ENCODE measurements at regions not wholly inside any gene's neighbourhood (a gene's known extent, or its start where the extent isn't known, plus 50 kb on each side); places are given as distances from the start of the nearest gene placed in this dataset.

DNA sequence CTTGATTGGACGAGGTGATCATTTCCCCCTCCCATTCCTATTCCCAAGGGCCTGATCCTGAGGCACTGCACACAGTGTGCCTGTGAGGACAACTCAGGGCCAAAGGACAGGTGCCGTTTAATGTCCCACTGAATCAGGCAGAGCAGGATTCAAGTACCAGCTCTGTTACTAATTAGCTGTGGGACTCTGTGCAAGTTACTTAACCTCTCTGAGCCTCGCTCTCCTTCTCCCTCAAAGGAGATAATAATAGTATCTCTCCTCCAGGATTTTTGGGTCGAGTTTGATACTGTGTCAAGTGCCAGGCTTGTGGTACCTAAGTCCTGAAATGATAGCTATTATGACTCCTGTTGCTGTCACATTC lies 86.8 kb upstream of the NKD1 start:
- DNase-seq (no peak), ATAC-seq (no peak)
- Histone ChIP-seq H3K27me3 (peaks cover 0 to 90% (median 26%) of the 10 kb centered on the region in 9 donors), H3K27ac (no peak overlapping the region), H3K36me3 (no peaks in the 10 kb centered on the region), H3K4me1 (no peaks in the 10 kb centered on the region), H3K9me3 (no peaks in the 10 kb centered on the region), H3K4me3 (no peak overlapping the region)
- no peak for TF ChIP-seq POLR2A (IDR thresholded peaks at IDR 0.05)
- TF ChIP-seq, protein P1, sequence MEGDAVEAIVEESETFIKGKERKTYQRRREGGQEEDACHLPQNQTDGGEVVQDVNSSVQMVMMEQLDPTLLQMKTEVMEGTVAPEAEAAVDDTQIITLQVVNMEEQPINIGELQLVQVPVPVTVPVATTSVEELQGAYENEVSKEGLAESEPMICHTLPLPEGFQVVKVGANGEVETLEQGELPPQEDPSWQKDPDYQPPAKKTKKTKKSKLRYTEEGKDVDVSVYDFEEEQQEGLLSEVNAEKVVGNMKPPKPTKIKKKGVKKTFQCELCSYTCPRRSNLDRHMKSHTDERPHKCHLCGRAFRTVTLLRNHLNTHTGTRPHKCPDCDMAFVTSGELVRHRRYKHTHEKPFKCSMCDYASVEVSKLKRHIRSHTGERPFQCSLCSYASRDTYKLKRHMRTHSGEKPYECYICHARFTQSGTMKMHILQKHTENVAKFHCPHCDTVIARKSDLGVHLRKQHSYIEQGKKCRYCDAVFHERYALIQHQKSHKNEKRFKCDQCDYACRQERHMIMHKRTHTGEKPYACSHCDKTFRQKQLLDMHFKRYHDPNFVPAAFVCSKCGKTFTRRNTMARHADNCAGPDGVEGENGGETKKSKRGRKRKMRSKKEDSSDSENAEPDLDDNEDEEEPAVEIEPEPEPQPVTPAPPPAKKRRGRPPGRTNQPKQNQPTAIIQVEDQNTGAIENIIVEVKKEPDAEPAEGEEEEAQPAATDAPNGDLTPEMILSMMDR (IDR thresholded peaks at IDR 0.05) = no peak
- WGBS, 4 donors = 50 to 74% (median 70%) methylated on average over 4 of the region's 4 CpGs
- intact Hi-C loops (cut with DNase I) = no loop called here

DNA sequence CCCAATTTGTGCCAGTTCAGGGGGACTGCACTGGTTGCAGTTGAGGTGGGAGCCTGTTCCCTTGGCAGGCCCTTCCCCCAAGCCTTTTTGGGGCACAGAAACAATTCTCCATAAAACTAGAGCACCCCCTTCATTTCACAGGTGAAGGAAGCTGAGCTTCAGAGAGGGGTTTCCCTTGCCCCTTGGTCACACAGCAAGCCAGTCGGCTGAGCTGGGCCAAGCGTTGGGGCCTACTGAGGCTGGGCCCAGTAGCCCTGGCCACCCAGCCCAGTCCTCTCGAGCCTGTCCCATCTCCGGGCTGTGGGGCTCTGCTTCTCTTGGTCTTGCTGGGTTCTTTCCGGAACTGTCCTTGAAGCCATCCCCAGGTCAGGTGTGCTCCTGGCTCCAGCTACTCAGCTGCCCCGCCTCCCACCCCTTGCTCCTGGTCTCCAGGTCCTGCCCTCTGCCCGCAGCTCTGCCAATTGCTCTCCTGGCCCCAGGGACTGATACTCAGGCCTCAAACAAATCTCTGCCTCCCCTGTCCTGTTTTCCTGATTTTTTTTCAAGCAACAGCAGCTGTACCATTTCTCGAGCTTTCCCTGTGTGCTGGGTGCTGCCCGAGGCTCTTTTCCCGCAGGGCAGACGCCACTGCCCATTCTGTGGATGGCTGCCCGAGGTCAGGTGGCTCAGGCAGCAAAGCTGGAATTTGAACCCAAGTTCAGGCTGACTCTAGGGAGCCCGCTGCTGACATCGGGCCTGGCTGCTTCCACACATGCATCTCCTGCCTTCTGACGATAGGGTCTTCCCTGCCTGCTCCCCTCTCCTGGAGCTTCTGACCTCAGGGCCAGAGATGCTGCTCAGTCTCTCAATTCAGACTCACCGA lies 87.4 kb upstream of the NKD1 start:
- ATAC-seq = no peak
- DNase-seq = no peak
- intact Hi-C loops (cut with DNase I) = no loop called here

DNA sequence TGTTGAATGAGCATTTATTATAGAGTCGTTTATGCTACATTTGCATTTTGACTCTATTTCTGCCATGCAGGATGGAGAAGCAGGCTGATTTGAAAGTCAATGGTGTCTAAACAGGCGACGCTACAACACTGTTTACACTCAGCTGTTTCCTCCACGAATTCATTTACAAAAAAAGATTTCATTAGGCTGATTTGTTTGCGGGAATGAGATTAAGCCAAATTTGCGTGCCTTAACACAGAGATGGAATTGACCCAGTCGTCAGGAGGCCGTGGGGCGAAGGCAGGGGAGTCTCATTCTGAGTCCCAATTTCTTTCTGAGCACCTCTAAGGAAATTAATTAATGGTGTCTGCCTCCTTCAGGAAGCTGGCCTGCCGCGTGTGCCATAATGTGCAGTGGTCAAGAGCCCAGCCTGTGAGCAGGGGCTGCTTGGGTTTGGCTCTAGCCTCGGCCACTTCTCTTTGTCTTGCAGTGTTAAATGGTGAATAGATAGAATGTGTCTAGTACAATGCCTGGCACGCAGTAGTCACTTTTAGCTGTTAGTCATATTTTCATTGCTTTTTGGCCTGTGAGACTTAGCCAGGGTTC lies 88.6 kb upstream of the NKD1 start:
- DNase-seq (no peak), ATAC-seq (no peak)
- Histone ChIP-seq H3K4me1 (no peaks in the 10 kb centered on the region), H3K9me3 (no peaks in the 10 kb centered on the region), H3K27me3 (peaks cover 0 to 85% (median 28%) of the 10 kb centered on the region in 9 donors), H3K36me3 (no peaks in the 10 kb centered on the region), H3K4me3 (no peak overlapping the region), H3K27ac (no peak overlapping the region)
- WGBS, 4 donors = 50 to 52% (median 51%) methylated on average over 13 of the region's 13 CpGs
- intact Hi-C loops (cut with DNase I) = no loop called here
- TF ChIP-seq, protein P1 (IDR thresholded peaks at IDR 0.05) = no peak
- no peak for TF ChIP-seq POLR2A (IDR thresholded peaks at IDR 0.05)

More for the DNA sequence above, 87.4 kb upstream of the NKD1 start:
- TF ChIP-seq POLR2A (IDR thresholded peaks at IDR 0.05) = no peak
- TF ChIP-seq, protein P1 (IDR thresholded peaks at IDR 0.05) = no peak
- H3K4me3 ChIP-seq = no peak overlapping the region
- 69 to 85% (median 83%) methylated on average over 14 to 16 of the region's 16 CpGs for WGBS, 4 donors
- no peak overlapping the region for H3K27ac ChIP-seq
- H3K4me1 ChIP-seq = no peaks in the 10 kb centered on the region
- H3K36me3 ChIP-seq = no peaks in the 10 kb centered on the region
- peaks cover 0 to 90% (median 28%) of the 10 kb centered on the region in 9 donors for H3K27me3 ChIP-seq
- no peaks in the 10 kb centered on the region for H3K9me3 ChIP-seq

DNA sequence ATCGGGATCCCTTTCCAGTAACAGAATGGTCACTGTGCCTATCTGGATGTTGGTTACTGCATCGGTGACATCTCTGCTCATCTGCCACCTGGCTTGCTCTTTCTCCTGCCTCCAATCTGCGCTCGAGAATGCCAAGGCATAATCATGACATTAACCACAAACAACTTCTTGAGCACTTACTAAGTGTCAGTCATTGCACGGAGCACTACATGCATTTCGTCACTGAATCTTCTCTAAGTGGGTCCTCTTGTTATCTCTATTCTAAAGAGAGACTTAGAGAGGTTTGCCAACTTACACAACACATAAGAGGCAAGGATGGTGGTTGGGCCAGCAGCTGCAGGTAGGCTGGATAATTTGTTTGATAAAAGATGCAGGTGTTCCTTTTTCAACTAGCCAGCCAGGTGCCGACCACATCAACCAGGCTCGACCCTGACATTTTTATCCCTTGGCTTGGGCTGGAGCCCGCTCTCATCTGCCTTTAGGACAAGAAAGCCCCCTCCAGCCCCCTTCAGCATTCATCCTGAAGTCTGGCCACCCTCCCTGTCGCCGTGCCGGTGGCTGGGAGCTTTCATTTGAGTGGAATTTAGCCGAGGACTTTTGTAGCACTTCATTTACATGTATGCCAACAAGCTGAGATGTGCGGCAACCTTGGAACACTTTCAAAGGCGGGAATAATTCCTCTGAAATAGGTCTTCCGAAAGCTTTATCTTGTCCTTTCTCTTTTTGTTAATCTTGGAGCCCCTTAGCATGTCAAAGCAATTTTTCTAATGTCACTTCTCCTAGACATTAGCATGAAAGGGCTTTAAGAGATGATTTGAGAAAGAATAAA lies 89.3 kb upstream of the NKD1 start:
- Histone ChIP-seq H3K4me3 (no peak overlapping the region), H3K27ac (no peak overlapping the region), H3K9me3 (no peaks in the 10 kb centered on the region), H3K27me3 (peaks cover 0 to 84% (median 27%) of the 10 kb centered on the region in 9 donors), H3K36me3 (no peaks in the 10 kb centered on the region), H3K4me1 (no peaks in the 10 kb centered on the region)
- WGBS, 4 donors = 33 to 40% (median 37%) methylated on average over 16 of the region's 16 CpGs
- DNase-seq (no peak), ATAC-seq (peak in 1 of 4 donors; percentile 68)
- TF ChIP-seq, protein P1 (IDR thresholded peaks at IDR 0.05) = no peak
- TF ChIP-seq POLR2A (IDR thresholded peaks at IDR 0.05) = no peak
- intact Hi-C loops (cut with DNase I) = no loop called here

All from heart left ventricle (tissue), 16 donors.